ENCODE measurements at regions not wholly inside any gene's neighbourhood (a gene's known extent, or its start where the extent isn't known, plus 50 kb on each side); places are given as distances from the start of the nearest gene placed in this dataset.

GRCh38 chr4:155005395-155006090 is 202.9 kb upstream of the NPY2R start:
- Histone ChIP-seq H3K27me3 (no peaks in the 10 kb centered on the region), H3K4me1 (no peaks in the 10 kb centered on the region), H3K4me3 (no peak overlapping the region), H3K27ac (peak overlapping the region in 1 of 2 donors; percentile 64), H3K9me3 (no peaks in the 10 kb centered on the region), H3K36me3 (ENCODE audit: low read depth, missing control alignments) (no peaks in the 10 kb centered on the region)
- intact Hi-C loops (cut with DNase I; ENCODE audit: low total_unique reads) = no loop called here
- DNase-seq = no peak
- WGBS, 2 donors = 68 to 85% methylated on average over 5 of the region's 5 CpGs
- TF ChIP-seq CTCF (IDR thresholded peaks at IDR 0.05) = no peak

DNA sequence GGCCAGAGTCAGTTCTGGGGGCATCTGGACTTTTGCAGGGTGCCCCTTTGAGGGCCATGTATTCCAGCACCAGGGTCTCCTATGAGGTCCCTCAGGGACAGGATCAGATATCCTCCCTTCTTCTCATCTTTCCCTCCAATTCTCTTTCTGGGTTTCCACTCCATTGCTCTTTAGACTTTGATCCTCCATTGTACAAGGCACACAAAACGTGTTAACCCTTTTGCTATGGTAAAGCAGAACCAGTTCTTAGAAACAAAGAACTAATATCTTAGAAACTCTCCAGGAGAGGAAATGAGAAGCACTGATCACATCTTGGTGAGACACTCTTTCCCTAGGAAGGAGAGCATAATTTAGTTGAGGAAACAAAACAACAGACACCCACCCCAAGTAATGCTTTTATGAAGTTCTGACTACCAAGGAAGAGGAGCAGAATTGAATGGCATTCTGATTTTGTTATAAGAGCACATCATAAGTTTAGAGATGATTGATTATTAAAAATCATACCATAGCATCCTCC is 200.7 kb upstream of the NPY2R start:
- Histone ChIP-seq H3K27me3 (no peaks in the 10 kb centered on the region), H3K9me3 (no peaks in the 10 kb centered on the region), H3K4me1 (no peaks in the 10 kb centered on the region), H3K4me3 (no peak overlapping the region), H3K36me3 (ENCODE audit: low read depth, missing control alignments) (no peaks in the 10 kb centered on the region), H3K27ac (no peak overlapping the region)
- intact Hi-C loops (cut with DNase I; ENCODE audit: low total_unique reads) = no loop called here
- 83 to 84% methylated on average over 1 of the region's 1 CpG for WGBS, 2 donors
- DNase-seq = no peak
- no peak for TF ChIP-seq POLR2A (IDR thresholded peaks at IDR 0.05)
- TF ChIP-seq CTCF (IDR thresholded peaks at IDR 0.05) = no peak

DNA sequence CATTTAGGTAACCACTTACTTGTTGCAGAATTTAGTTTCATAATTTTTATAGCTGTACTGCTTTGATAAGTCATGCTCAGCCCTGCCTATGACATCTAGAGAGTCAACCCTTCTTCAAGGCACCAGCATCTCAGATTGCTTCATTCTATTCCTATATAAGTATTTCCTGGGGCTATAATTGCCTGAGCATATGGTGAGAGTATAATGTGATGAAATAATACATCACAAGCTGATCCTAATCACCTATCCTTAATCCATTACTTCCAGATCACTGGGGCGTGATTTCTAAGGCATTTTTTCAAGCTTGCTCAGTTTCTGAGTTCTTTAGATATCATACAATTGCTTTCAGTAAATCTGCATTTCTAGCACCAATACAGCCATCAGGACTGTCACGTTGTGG is 200.0 kb upstream of the NPY2R start:
- H3K4me3 ChIP-seq = no peak overlapping the region
- no peaks in the 10 kb centered on the region for H3K27me3 ChIP-seq
- H3K9me3 ChIP-seq = no peaks in the 10 kb centered on the region
- DNase-seq = no peak
- no peaks in the 10 kb centered on the region for H3K4me1 ChIP-seq
- H3K27ac ChIP-seq = no peak overlapping the region
- intact Hi-C loops (cut with DNase I; ENCODE audit: low total_unique reads) = no loop called here
- WGBS, 2 donors = 66 to 83% methylated on average over 2 of the region's 2 CpGs
- H3K36me3 ChIP-seq (ENCODE audit: low read depth, missing control alignments) = no peaks in the 10 kb centered on the region
- TF ChIP-seq CTCF (IDR thresholded peaks at IDR 0.05) (no peak), POLR2A (IDR thresholded peaks at IDR 0.05) (no peak)

DNA sequence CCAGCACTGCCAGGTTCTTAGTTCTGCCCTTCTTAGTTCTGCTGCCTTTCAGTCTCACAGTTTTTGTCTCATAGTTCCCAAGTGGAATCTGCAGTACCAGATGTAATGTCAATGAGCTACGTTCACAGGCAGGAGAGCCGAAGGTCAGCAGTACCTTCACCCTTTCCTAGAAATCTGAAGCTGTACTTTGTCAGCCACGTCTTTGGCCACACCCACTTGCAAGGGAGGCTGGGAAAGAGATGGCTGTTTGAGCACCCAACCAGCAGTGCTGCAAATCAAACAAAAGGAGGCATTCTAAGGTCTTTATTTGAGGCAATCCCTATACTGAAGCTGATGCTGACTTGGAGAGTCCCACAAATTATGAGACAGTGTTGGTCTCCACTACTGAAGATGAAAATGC is 199.1 kb upstream of the NPY2R start:
- H3K4me3 ChIP-seq = no peak overlapping the region
- no peaks in the 10 kb centered on the region for H3K4me1 ChIP-seq
- intact Hi-C loops (cut with DNase I; ENCODE audit: low total_unique reads) = no loop called here
- DNase-seq = peak; percentile 23
- no peaks in the 10 kb centered on the region for H3K27me3 ChIP-seq
- H3K9me3 ChIP-seq = no peaks in the 10 kb centered on the region
- no peak overlapping the region for H3K27ac ChIP-seq
- 45 to 65% methylated on average over 2 to 3 of the region's 3 CpGs for WGBS, 2 donors
- no peaks in the 10 kb centered on the region for H3K36me3 ChIP-seq (ENCODE audit: low read depth, missing control alignments)
- TF ChIP-seq CTCF (IDR thresholded peaks at IDR 0.05) (no peak), POLR2A (IDR thresholded peaks at IDR 0.05) (no peak)

DNA sequence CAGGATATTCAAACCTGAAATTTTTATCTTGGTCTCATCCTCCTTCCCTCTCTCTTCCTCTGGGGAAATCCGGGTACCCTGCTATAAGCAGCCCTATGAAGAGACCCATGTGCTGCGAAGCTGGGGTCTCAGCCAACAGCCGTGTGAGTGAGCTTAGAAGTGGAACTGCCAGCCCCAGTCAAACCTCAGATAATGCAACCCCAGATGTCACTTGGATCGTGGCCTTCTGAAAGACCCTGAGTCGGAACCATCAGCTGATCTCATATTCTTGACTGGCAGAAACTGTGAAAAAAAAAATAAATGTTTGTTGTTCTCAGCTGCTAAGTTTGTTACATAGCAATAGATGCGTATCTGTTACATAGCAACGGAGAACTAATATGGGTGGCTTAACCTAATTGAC is 198.1 kb upstream of the NPY2R start:
- WGBS, 2 donors = 47 to 62% methylated on average over 7 of the region's 7 CpGs
- Histone ChIP-seq H3K36me3 (ENCODE audit: low read depth, missing control alignments) (no peaks in the 10 kb centered on the region), H3K9me3 (no peaks in the 10 kb centered on the region), H3K4me1 (no peaks in the 10 kb centered on the region), H3K4me3 (no peak overlapping the region), H3K27ac (peak overlapping the region in 1 of 2 donors; percentile 74), H3K27me3 (no peaks in the 10 kb centered on the region)
- TF ChIP-seq POLR2A (IDR thresholded peaks at IDR 0.05) (no peak), CTCF (IDR thresholded peaks at IDR 0.05) (no peak)
- intact Hi-C loops (cut with DNase I; ENCODE audit: low total_unique reads) = no loop called here
- DNase-seq = no peak
